ENCODE measurements at regions not wholly inside any gene's neighbourhood (a gene's known extent, or its start where the extent isn't known, plus 50 kb on each side); places are given as distances from the start of the nearest gene placed in this dataset.

DNA sequence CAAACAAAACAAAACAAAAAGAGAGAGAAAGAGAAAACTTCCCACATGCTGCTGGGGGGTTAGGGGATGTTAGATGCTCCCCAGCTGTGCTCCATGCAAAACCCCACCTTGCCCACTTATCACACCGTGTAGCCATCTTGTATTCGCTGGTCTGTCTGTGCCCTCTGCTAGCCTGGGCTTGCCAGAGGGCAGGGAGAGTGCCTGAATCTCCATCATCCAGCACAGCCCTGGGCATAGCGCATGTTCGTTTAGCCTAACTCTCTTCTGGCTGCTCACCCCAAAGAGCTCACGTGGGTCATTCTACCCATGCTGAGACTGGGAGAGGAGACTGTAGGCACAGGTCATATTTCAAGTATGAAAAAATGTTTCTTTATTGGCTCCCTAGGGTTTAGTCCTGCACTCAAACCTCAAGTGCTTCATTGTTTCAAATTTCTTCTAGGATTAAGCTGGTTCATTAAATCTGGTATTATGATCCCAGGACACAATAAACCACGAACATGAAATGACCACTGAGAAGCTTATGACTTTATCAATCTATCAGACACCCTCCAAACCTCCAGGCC lies 100.5 kb downstream of the KCNF1 start:
- FAIRE-seq (no peak), DNase-seq (ENCODE audit: insufficient read length, low spot score) (no peak)

DNA sequence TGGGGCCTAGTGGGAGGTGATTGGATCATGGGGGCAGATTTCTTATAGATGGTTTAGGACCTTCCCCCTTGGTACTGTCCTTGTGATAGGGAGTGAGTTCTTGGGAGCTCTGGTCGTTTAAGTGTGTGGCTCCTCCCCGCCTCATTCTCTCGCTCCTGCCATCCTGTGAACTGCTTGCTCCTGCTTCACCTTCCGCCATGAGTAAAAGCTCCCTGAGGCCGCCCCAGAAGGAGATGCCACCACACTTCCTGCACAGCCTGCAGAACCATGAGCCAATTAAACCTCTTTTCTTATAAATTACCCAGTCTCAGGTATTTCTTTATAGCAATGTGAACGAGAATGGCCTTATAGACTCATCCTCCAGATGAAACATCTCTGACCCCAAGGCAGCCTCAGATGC lies 101.5 kb downstream of the KCNF1 start:
- FAIRE-seq = no peak
- no peak for DNase-seq (ENCODE audit: insufficient read length, low spot score)

DNA sequence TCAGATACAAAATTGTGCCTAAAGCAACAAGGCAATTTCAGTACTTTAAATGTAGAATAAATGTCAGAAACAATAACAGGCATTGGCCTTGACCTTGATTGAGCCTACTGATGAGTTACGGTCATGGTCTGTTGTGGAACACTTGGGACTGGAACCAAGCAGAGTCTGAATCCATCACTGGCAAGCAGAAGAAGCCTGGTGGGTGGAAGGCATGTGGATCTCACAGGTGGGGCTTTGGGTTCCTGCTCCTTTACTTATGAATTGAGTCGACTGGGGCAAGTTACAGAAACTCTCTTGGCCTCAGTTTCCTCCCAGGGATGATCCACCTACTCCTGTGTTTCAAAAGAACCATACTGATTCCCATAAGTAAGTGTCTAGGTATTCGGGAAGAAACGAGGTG lies 102.3 kb downstream of the KCNF1 start:
- no peak for DNase-seq (ENCODE audit: insufficient read length, low spot score)
- no peak for FAIRE-seq

DNA sequence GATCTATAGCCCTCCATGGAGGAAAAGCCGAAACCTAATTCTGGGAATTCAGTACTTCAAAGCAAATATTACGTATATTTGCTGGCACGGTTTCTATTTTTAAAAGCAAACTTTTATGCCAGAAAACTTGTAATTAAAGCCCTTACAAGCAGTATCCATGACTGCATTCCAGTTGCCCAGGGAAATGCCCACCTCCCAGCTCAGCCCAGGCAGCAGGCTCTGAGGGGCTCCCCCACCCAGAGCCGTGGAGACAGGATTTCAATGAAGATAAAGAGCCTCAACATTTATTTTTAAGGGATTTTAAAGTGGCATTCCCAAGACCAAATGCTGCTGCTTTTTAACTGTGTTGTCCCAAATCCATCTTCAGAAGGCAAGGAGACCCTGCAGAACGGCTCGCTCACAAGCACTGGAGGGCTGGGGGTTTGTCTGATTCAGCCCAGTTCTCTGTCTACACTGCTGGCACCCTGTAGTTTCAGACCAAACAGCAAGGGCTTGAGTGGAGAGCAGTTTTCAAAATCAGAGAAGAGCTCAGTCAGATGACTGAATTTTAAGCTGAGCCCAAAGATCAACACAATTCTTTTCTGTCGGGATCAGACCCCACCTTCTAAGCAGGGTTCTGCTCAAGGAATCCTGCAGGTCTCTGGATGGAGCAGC lies 105.1 kb downstream of the KCNF1 start:
- DNase-seq (ENCODE audit: insufficient read length, low spot score) (no peak), FAIRE-seq (no peak)

DNA sequence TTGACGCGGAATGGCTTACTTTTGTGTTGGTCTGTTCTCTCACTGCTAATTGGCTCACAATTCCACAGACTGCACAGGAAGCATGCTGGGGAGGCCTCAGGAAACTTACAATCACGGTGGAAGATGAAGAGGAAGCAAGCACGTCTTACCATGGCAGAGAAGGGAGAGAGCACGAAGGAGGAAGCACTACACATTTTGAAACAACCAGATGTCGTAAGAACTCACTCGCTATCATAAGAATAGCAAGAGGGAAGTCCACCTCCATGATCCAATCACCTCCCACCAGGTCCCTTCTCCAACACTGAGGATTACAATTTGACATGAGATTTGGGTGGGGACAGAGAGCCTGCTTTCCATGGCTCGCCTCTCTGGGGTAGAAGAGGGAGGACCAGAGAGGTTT lies 106.2 kb downstream of the KCNF1 start:
- FAIRE-seq = no peak
- no peak for DNase-seq (ENCODE audit: insufficient read length, low spot score)

DNA sequence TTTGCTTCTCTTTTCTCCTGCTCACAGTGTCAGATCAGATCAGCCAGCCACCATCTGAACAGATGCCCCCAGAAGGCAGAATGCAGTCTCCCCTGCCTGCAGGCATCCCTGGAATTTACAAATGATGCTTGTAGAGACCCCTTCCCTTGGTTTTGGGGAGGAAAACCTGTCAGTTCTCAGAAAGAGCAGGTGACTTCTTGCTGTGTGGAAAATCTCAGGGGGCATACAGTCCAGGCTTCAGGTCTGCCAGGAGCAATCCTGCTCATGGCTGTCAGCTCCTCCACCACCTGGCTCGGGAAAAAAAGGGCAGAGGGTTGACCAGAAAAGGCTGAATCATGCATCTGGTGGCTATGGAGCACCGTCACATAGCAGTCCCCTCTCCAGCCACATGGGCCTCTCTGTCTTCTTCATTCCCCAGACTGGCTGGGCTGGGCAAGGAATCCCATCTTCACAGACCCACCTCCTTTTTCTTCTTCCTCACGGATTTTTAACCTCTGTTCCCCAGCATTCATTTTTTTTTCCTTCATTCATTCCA lies 107.0 kb downstream of the KCNF1 start:
- FAIRE-seq (no peak), DNase-seq (ENCODE audit: insufficient read length, low spot score) (no peak)

DNA sequence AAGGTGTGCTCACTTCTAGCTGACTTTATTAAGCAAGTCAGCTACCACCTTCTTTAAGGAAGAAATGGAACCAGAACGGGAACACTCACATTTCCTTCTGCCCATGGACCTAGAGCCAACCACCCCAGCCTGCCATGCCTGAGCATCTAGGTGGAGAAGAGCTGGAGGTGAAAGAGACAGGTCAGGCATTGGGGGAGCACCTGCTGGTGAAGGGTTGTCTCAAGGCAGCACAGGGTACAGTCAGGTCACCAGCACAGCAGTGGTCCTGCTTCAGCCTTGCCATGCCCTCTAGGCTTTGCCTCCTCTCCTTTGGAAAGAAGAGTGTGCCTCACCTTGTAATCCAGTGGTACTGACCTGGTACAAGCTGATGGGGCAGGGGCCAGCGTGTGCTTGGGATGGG lies 107.9 kb downstream of the KCNF1 start:
- FAIRE-seq = no peak
- DNase-seq (ENCODE audit: insufficient read length, low spot score) = no peak

DNA sequence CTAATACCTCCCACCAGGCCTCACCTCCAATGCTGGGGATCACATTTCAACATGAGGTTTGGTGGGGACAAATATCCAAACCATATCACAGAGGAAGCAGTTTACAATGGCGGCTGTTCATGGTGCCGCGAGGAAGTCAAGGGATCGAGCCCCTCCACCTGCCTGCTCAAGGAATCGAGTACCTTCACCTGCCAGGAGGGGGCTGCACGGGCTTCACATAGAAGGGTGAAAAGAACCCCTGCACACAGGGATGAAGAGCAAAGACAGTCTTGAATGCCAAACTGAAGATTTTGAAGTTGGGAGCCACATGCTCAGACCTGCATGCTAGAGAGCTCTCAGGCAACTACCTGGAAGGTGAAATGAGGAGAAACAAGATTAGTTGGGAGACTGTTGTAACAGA lies 110.3 kb downstream of the KCNF1 start:
- DNase-seq (ENCODE audit: insufficient read length, low spot score) (no peak), FAIRE-seq (no peak)

DNA sequence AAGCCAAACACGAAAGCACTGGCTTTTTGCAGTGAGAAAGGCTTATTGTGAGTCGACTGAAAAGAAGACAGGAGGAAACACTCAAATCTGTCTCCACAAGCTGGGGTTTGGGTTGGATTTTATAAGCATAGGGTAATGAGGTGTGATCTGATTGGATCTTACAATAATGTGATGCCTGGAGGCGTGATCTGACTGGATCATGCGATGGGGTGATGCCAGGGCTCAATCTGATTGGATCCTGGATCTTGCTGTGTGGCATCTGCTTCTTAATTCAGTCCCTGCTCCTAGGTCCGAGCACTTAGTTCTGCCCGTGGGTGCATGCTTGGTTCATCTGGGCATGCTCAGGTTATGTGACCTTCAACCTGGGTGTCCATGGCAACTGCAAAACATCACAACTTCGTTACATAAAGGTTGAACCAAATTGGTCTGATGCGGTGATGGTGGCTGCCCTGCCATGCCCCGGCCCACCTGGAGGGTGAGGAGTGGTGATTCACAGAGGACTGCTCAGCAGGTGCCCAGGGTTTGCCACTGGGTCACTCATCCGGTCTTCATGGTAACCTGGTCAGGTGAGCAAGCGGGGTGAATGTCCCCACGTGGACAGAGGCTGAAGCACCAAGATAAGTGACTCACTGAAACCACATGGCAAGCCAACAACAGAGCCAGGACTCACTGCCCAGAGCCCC lies 111.0 kb downstream of the KCNF1 start:
- DNase-seq (ENCODE audit: insufficient read length, low spot score) (no peak), FAIRE-seq (no peak)

DNA sequence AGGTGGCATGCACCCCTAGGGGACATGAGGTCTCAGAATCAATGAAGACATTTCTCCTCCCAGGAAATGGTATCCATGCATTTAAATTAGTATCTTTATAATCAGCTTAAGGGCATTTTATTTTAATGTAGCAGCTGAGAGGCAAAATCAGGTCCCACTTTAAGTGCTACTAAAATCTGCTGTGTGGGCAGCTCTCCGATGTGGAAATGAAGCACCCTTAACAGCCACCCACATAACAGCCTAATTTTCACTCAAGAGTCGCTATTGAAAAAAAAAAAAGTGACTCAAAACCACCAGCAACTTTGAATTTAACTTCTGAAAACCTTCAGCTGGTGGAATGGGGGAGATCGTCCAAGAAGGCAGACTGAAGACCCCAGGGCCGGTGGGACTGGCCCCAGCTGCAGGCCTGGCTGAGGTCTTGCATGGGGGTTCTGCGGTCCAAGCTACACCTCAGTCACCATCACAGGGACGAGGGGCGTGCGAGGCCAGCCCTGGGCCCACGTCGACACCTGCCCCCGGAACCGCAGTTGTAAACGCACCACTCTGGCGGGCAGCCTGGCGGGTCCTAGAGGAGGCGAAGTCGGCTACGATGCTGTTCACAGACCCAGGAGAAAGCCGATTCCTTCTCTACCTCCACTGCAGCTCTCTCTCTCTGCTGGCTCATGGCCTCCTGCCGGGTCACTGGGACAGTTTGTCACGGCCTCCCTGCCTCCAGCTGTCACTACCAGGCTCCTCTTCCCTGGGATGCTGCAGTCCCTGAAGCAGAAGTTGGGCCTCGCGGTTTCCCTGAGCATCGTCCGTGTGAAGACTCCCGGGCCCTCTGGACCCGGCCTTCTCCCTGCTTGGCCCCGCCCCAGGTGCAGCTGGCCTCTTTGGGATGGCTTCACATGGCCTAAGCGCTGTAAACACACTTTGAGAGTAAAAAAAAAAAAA lies 111.9 kb downstream of the KCNF1 start:
- FAIRE-seq (no peak), DNase-seq (ENCODE audit: insufficient read length, low spot score) (no peak)

DNA sequence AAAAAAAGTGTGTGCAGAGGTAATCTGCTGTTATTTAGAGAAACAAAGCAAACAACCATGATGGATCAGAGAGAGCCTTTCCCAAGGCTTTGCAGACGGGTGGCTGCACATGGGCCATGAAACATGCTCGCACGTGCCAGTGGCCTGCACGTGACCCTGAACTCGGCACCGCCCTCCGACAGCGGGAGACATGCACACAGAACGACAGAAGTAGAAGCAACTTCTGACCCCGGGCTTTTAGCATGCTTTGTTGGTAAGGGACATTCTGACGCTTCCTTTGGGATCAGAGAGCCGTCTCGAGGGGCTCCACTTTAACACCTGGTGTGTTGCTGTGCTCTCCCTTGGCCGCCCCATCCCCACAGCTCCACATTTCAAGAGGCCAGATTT lies 112.5 kb downstream of the KCNF1 start:
- FAIRE-seq (no peak), DNase-seq (ENCODE audit: insufficient read length, low spot score) (no peak)

DNA sequence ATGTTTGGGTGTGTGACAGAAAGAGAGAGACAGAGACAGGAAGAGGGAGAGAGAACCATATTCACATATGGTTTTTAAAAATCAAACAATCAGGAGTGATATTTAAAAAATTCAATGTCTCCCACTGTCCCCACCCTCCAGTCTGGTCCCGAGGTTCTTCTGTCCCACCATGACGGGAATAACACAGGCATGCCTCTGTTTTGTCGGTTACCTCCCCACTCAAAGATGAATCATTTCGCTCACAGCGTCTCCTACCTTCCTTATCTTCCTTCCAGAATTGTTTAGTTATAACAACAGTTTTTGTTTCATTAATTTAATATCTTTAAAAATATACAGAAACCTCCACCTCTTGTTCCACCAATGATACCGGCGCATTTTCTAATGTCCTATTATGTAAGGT lies 113.0 kb downstream of the KCNF1 start:
- no peak for FAIRE-seq
- DNase-seq (ENCODE audit: insufficient read length, low spot score) = no peak

DNA sequence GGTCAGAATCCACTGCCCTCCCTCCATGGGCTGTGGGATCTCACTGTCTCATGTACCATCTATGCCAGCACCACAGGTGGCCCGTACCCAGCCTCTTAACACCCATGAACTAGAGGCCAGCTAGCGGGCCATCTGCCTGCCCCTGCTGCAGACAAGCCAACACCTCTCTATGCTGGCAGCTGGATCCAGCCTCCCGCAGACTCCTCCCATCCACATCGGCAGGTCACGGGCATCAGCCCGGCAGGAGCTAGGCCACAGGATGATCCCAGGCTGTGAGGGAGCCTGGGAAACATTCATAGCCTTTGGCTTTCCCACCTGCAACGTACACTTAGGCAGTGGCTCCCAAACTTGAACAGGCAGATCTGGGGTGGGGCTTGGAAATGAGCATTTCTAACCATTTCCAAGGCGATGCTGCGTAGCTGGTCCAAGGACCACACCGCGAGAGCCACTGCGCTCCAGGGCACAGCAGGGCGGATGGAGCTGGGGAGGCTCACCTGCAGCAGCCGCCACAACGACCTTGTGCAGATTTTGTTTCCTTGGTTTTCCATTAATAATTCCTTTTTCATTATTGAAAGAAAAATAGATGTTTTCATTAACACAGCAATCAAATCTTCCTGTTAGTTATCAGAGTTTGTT lies 114.7 kb downstream of the KCNF1 start:
- no peak for FAIRE-seq

DNA sequence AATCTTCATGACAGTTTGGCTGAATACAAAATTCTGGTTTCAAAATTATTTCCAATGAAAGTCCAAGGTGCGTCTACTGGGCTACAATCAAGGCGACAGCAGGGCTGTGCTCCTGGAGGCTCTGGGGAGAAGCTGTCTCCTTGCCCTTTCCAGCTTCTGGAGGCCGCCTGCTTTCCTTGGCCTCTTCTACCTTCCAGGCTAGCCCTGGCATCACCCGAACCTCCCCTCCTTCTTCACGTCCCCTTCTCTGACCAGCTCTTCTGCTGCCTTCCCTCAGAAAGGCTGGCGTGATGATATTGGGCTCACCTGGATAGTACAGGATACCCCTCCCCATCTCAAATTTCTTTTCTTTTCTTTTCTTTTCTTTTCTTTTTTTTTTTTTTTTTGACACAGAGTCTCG lies 115.5 kb downstream of the KCNF1 start:
- no peak for FAIRE-seq
- DNase-seq (ENCODE audit: insufficient read length, low spot score) = no peak

More for the DNA sequence above, 114.7 kb downstream of the KCNF1 start:
- DNase-seq (ENCODE audit: insufficient read length, low spot score) = no peak

DNA sequence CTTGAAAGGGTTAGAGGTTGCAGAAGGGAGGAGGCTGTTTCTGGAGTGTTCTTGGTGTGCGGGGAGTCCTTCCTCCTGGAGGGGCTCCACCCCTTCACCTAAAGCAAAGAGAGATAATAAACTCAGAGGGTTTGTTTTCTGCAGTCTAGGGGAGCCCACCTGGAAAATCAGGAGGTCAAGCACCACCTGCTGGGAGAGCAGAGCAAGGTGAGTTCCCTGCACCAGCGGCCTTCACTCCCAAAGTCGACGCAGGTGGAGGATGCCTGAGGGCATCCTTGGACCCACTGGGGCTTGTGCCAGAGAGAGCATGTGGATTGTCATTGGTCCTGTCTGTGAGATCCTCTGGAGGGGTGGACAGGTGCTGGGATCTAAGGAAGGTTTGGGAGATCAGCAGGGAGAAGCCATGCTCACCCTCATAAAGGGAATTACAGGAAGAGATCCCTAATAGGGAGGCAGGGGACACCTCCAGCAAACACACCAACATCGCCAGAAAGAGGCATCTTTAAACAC lies 116.7 kb downstream of the KCNF1 start:
- no peak for FAIRE-seq
- no peak for DNase-seq (ENCODE audit: insufficient read length, low spot score)

DNA sequence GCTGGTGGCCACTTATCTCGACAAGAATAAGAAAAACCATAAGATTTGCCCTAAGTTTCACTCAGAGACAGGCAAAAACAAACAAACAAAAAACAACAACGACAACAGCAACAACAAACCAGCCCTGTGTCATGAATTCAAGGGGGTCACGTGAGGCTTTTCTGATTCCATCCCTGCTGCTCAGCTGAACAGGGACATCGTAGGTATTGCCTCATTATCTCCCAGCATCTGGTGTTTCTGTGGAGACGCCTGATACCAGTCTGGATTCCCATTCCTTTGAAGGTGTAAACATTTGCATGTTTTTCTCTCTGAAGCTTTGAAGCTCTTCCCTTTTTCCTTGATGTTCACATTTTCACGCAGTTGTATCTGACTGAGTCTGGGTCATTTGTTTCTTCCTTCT lies 117.4 kb downstream of the KCNF1 start:
- no peak for FAIRE-seq
- DNase-seq (ENCODE audit: insufficient read length, low spot score) = no peak

DNA sequence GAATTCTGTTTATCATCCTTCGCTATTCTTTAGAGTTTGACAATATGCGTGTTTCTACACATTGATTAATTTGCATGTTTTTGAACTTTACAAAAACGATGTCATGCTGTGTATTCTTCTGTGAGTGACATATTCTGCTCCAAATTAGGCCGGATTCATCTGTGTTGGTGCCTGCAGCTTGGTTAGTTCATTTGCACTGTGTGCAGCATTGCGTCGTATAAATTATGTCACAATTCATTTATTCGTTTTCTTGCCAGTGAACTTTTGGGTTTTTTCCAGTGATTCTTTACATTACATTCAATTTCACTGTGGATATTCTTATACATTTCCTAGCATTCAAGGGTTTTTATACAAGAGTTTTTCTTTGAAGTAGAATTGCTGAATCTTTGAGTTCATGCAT lies 118.3 kb downstream of the KCNF1 start:
- DNase-seq (ENCODE audit: insufficient read length, low spot score) = no peak
- FAIRE-seq = no peak

DNA sequence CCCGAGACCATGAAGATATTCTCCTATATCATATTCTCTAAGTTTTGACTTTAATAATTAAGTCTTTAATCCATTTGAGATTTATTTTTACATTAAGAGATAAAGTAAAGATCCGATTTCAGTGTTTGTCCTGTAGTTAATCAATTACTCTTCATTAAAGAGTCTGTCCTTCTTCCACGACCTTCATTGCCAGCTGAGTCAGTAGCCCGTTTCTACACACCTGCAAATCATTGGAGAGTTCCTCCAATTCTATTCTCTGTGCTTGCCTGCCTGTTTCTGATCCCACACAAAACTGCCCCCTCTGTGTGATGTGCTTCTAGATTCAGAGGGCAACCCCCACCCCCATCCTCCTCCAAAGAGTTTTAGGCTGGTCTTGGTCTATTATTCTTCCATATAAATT lies 119.2 kb downstream of the KCNF1 start:
- FAIRE-seq (no peak), DNase-seq (ENCODE audit: insufficient read length, low spot score) (no peak)

DNA sequence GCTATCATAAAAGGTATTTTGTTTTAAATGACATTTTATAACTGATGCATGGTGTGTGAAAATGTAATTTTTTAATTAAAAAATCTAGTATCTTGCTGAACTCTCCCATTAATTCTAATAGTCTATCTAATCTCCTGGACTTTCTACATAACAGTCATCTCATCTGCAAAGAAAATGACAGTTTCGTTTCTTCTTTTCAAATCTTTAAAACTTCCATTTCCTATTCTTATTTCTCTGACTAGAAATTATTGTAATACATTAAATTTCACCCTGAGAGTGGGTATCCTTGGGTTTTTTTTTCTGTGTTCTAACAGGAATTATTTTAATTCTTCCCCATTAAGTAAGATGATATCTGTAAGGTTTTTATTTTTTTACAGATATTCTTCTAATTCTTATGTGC lies 120.1 kb downstream of the KCNF1 start:
- no peak for FAIRE-seq

DNA sequence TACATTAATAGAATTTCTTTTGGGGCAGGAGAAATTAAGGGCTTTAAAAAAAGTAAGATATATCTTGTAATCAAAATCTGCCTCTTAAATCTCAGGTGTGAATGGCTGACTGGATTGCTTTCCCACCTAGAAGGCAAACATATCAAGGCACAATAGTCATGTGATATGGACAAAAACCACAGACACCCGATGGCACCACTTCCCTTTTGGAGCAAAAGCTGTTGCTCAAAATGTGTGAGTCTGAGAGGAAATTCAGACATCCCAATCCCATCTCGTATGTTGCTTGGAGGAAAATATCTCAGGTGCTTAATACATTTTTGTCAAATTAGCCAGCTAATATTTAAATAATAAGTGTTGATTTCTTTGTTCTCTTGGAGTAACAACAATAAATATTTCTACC lies 120.7 kb downstream of the KCNF1 start:
- DNase-seq (ENCODE audit: insufficient read length, low spot score) (no peak), FAIRE-seq (no peak)

More for the DNA sequence above, 120.1 kb downstream of the KCNF1 start:
- DNase-seq (ENCODE audit: insufficient read length, low spot score) = no peak
